Kidney (tissue), 13 donors: ENCODE measurements at regions not wholly inside any gene's neighbourhood (a gene's known extent, or its start where the extent isn't known, plus 50 kb on each side); places are given as distances from the start of the nearest gene placed in this dataset.

Experiments used
- DNase-seq, 5 donors: peaks; one replicate each; pipeline ENCODE4 v3.0.0-alpha.2; 2013 to 2020
- FAIRE-seq: peaks from 2 replicates; lab custom pipeline; 2012; peaks lifted over from hg19 to GRCh38; lab: Jason Lieb, UNC
- H3K27ac ChIP-seq, 2 donors: one replicate each; pipeline ENCODE4 v1.7.0; 2013; ENCODE audit warnings: low read depth in 2 of 2, low read length in 2 of 2, inconsistent platforms in 1 of 2
- H3K27me3 ChIP-seq: one replicate; pipeline ENCODE4 v1.7.1; 2013; ENCODE audit warnings: low read length, inconsistent platforms; ENCODE audit not compliant: control insufficient read depth, insufficient read depth
- H3K36me3 ChIP-seq, 3 donors: one replicate each; pipeline versions ENCODE4 v1.7.0 to v1.7.1; 2013; ENCODE audit warnings: low read length in 3 of 3, control low read depth in 1 of 3, inconsistent platforms in 1 of 3; ENCODE audit not compliant: insufficient read depth in 3 of 3, control insufficient read depth in 2 of 3
- H3K4me1 ChIP-seq, 3 donors: one replicate each; pipeline versions ENCODE4 v1.7.0 to v1.7.1; 2013; ENCODE audit warnings: low read length in 3 of 3, inconsistent platforms in 1 of 3, low read depth in 1 of 3; ENCODE audit not compliant: control insufficient read depth in 2 of 3, insufficient read depth in 2 of 3
- H3K4me3 ChIP-seq, 3 donors: one replicate each; pipeline versions ENCODE4 v1.7.0 to v1.8.1; 2013; ENCODE audit warnings: low read length in 3 of 3, control low read depth in 1 of 3, inconsistent platforms in 1 of 3
- H3K9ac ChIP-seq, 3 donors: one replicate each; pipeline versions ENCODE4 v1.7.0 to v1.7.1; 2013; ENCODE audit warnings: low read length in 3 of 3, control low read depth in 1 of 3, inconsistent platforms in 1 of 3
- H3K9me3 ChIP-seq, 3 donors: one replicate each; pipeline versions ENCODE4 v1.7.0 to v1.7.1; 2013; ENCODE audit warnings: low read length in 3 of 3, control low read depth in 1 of 3, inconsistent platforms in 1 of 3; ENCODE audit not compliant: control insufficient read depth in 2 of 3, insufficient read depth in 1 of 3
- intact Hi-C: fragments of 100-400 bp; cut with DNase I; formaldehyde crosslinking; loops from one replicate; pipeline ENCODE4 v1.11.1; 2022
- TF ChIP-seq, protein P1 (sequence below): IDR thresholded peaks from 3 replicates; pipeline ENCODE4 v1.5.1; 2012; ENCODE audit warnings: mild to moderate bottlenecking, moderate library complexity, borderline replicate concordance; ENCODE audit not compliant: insufficient read depth; ENCODE audit errors: extremely low read depth
- donor health status: control.
- donor health status: control.
- donor health status: control.
- donor health status: control.
- donor health status: control.
- donor health status: DM: yes; HTN: yes; CAD: no.
- donor health status: Normal renal cell carcinoma (clear cell type).

DNA sequence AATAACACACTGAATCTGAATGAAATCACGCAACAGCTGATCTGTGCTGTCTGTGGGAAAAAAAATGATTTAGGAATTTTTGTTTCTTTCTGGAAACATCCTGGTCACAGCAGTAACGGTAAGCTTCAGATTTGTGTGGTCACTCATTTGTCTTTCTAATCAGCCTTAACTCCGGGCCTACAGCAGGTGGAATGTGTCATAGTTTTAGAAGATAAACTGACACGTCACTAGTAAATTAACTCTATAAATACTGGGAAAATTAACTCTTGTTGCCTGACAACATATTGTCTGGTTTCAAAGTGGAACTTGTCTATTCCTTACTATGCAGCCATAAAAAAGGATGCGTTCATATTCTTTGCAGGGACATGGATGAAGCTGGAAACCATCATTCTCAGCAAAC lies 58.1 kb upstream of the NCK2 start:
- intact Hi-C loops = no loop called here
- Histone ChIP-seq H3K36me3 (no peaks in the 10 kb centered on the region), H3K4me3 (no peak overlapping the region), H3K9me3 (no peaks in the 10 kb centered on the region), H3K27me3 (no peaks in the 10 kb centered on the region), H3K4me1 (no peaks in the 10 kb centered on the region), H3K27ac (no peak overlapping the region), H3K9ac (no peak overlapping the region)
- FAIRE-seq (no peak), DNase-seq (no peak)
- TF ChIP-seq, protein P1, sequence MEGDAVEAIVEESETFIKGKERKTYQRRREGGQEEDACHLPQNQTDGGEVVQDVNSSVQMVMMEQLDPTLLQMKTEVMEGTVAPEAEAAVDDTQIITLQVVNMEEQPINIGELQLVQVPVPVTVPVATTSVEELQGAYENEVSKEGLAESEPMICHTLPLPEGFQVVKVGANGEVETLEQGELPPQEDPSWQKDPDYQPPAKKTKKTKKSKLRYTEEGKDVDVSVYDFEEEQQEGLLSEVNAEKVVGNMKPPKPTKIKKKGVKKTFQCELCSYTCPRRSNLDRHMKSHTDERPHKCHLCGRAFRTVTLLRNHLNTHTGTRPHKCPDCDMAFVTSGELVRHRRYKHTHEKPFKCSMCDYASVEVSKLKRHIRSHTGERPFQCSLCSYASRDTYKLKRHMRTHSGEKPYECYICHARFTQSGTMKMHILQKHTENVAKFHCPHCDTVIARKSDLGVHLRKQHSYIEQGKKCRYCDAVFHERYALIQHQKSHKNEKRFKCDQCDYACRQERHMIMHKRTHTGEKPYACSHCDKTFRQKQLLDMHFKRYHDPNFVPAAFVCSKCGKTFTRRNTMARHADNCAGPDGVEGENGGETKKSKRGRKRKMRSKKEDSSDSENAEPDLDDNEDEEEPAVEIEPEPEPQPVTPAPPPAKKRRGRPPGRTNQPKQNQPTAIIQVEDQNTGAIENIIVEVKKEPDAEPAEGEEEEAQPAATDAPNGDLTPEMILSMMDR = no peak

DNA sequence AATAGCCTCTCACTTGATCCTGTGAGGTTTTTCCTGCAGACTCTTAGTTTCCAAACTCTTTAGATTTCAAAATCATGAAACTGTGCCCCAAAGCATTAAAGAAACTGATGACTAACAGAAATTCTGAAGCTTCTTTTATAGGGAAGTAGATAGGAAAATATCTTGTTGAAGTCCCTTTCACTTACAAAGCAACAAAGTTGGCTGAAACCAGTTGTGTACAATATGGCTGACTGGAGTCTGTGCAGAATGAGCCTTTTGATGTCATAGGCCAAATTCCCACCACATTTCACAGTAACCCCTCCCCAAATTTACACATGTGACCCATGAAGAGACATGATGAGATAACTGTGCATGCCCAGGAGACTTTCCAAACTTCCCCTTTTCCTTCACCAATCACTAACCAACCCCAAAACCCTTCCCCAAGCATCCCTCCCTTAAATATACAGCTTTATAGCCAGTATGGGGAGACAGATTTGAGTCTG lies 61.7 kb upstream of the NCK2 start:
- intact Hi-C loops = no loop called here
- no peak for FAIRE-seq

DNA sequence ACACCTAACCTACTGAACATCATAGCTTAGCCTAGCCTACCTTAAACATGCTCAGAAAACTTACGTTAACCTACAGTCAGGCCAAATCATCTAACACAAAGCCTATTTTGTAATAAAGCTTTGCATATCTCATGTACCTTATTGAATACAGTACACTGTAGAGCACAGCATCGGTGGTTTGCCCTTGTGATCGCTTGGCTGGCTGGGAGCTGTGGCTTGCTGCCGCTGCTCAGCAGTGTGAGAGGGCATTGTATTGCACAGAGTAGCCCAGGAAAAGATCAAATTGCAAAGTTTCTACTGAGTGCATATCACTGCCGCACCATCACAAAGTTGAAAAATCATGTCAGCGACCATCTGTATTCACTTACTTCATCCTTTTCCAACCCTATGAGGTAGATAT lies 62.3 kb upstream of the NCK2 start:
- no peaks in the 10 kb centered on the region for H3K9me3 ChIP-seq
- H3K9ac ChIP-seq = no peak overlapping the region
- TF ChIP-seq, protein P1 = no peak
- no peaks in the 10 kb centered on the region for H3K4me1 ChIP-seq
- DNase-seq (peak in 2 of 5 donors; percentile 29 to 38), FAIRE-seq (no peak)
- no peaks in the 10 kb centered on the region for H3K36me3 ChIP-seq
- H3K27ac ChIP-seq = no peak overlapping the region
- no peak overlapping the region for H3K4me3 ChIP-seq
- H3K27me3 ChIP-seq = no peaks in the 10 kb centered on the region
- intact Hi-C loops = no loop called here

More for the DNA sequence above, 61.7 kb upstream of the NCK2 start:
- TF ChIP-seq, protein P1 = no peak
- Histone ChIP-seq H3K9me3 (no peaks in the 10 kb centered on the region), H3K9ac (no peak overlapping the region), H3K4me1 (no peaks in the 10 kb centered on the region), H3K4me3 (no peak overlapping the region), H3K36me3 (no peaks in the 10 kb centered on the region), H3K27ac (no peak overlapping the region), H3K27me3 (no peaks in the 10 kb centered on the region)
- no peak for DNase-seq

DNA sequence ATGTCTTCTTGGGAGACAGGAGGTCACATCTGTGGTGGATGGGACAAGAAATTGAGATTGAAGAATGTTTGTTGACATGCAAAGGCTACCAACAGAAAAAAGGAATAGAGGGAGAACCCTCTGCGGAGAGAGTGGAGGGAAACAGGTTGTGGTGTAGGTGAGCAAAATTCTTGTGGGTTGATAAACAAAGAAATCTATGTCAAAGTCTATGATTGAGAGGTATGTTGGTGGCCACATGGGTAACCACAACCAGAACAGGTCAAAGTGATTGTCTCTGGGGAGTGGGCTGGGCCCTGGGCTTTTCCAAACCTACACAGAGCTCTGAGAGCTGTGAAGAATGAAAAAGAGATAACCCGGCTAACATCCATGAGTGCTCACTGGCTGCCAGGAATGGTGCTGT lies 62.8 kb upstream of the NCK2 start:
- FAIRE-seq = no peak
- H3K4me3 ChIP-seq = no peak overlapping the region
- H3K9me3 ChIP-seq = no peaks in the 10 kb centered on the region
- intact Hi-C loops = no loop called here
- no peaks in the 10 kb centered on the region for H3K27me3 ChIP-seq
- no peaks in the 10 kb centered on the region for H3K4me1 ChIP-seq
- TF ChIP-seq, protein P1 = no peak
- H3K36me3 ChIP-seq = no peaks in the 10 kb centered on the region
- H3K9ac ChIP-seq = no peak overlapping the region
- H3K27ac ChIP-seq = no peak overlapping the region
- no peak for DNase-seq
